Heart left ventricle (tissue), 16 donors: ENCODE measurements at regions not wholly inside any gene's neighbourhood (a gene's known extent, or its start where the extent isn't known, plus 50 kb on each side); places are given as distances from the start of the nearest gene placed in this dataset.
A peak's percentile ranks its signal among the peaks of the same experiment; 100 is the strongest.

ENCODE experiments used
- ATAC-seq, 4 donors: fragments of 200-7000 bp; cut with Tn5 transposase; one replicate each; pipeline ENCODE4 v1.9.1; 2020 to 2022; ENCODE audit warnings: moderate library complexity in 4 of 4, mild to moderate bottlenecking in 3 of 4, moderate number of reproducible peaks in 1 of 4
- DNase-seq, 5 donors: peaks; one replicate each; pipeline ENCODE4 v3.0.0-alpha.2; 2020
- H3K27ac ChIP-seq, 12 donors: fragments of 200-600 bp; sonication (generic) in 4 of 12; one replicate each; pipeline versions ENCODE4 v1.5.0 to v1.8.0; 2016 to 2022; ENCODE audit warnings: mild to moderate bottlenecking in 2 of 12
- H3K27me3 ChIP-seq, 9 donors: fragments of 200-600 bp; sonication (generic) in 2 of 9; one replicate each; pipeline versions ENCODE4 v1.5.1 to v1.8.0; 2016 to 2022; ENCODE audit warnings: mild to moderate bottlenecking in 3 of 9
- H3K36me3 ChIP-seq, 9 donors: fragments of 200-600 bp; sonication (generic) in 2 of 9; one replicate each; pipeline versions ENCODE4 v1.5.0 to v1.8.0; 2018 to 2022; ENCODE audit warnings: mild to moderate bottlenecking in 2 of 9
- H3K4me1 ChIP-seq, 12 donors: fragments of 200-600 bp; sonication (generic) in 4 of 12; one replicate each; pipeline versions ENCODE4 v1.5.0 to v1.8.0; 2016 to 2022; ENCODE audit warnings: mild to moderate bottlenecking in 3 of 12
- H3K4me3 ChIP-seq, 12 donors: fragments of 200-600 bp; sonication (generic) in 4 of 12; one replicate each; pipeline versions ENCODE4 v1.5.0 to v1.8.0; 2017 to 2022; ENCODE audit warnings: mild to moderate bottlenecking in 9 of 12, moderate library complexity in 4 of 12
- H3K9me3 ChIP-seq, 12 donors: fragments of 200-600 bp; sonication (generic) in 4 of 12; one replicate each; pipeline versions ENCODE4 v1.5.0 to v1.8.0; 2016 to 2022; ENCODE audit warnings: mild to moderate bottlenecking in 1 of 12
- CTCF ChIP-seq, 12 donors: fragments of 200-600 bp; sonication (generic) in 4 of 12; IDR thresholded peaks; one replicate each; pipeline versions ENCODE4 v1.5.0 to v1.8.0; 2018 to 2022; ENCODE audit warnings: antibody characterized with exemption in 12 of 12, mild to moderate bottlenecking in 5 of 12
- POLR2A ChIP-seq, 2 donors: fragments of 450-650 bp; IDR thresholded peaks; one replicate each; pipeline ENCODE4 v1.6.1; 2017; ENCODE audit warnings: antibody characterized with exemption in 2 of 2, mild to moderate bottlenecking in 2 of 2, moderate library complexity in 2 of 2
- WGBS, 4 donors: extraction: QIAGEN DNeasy Blood & Tissue Kit in 2 of 4; methylation state at CpG; one replicate each; pipeline versions ENCODE4 v1.1.5 to v1.1.7; 2013 to 2018; 5-methylcytosine and 5-hydroxymethylcytosine counted together
- intact Hi-C, 10 donors: fragments of 100-400 bp; cut with DNase I; formaldehyde crosslinking; loops; one replicate each; pipeline versions ENCODE4 v1.11.1 to v1.14.2; 2022
- donor health status: ischemic (EF 13 %, LVEDD 7.1; RV severe dilation, severe dysfunction).
- donor health status: healthy with polysubstance abuse.
- donor health status: DM: no; HTN: yes; CAD: no.
- donor health status: DM: no; HTN: no; CAD: no.
- donor health status: ischemic (EF 25% LVEDD 6.9; RV normal size, moderate dysfunction).
- donor health status: ischemic (EF 25% LVEDD 5.7; RV mildly dilated, moderate dysfunction).
- donor health status: healthy.
- donor health status: DM: yes; HTN: yes; CAD: no.
- donor health status: ischemic (EF 35%, LVEDD 5.7; RV mildly dilated, moderate dysfunction).
- donor health status: nonischemic (EF 11% LVEDD 7.7; RV severe dilation, severe dysfunction).
- donor health status: DM: yes; HTN: yes; CAD: no.
- donor health status: PGD.
- donor health status: ischemic (EF 29% LVEDD 5.4; RV normal size, mild dysfunction).
- donor health status: nonischemic (EF 23%, LVEDD 6.1; RV moderate dilation, normal function).

- peak overlapping the region in 1 of 12 donors; percentile 19 for H3K27ac ChIP-seq
- H3K36me3 ChIP-seq: no peaks in the 10 kb centered on the region
- no peak overlapping the region for H3K4me3 ChIP-seq
- H3K4me1 ChIP-seq: peaks cover 0 to 8% (median 0%) of the 10 kb centered on the region in 12 donors
- peak; percentile 74 to 83 (median 80) for DNase-seq
- ATAC-seq: peak in 3 of 4 donors; percentile 77 to 85 (median 84)
- no peaks in the 10 kb centered on the region for H3K9me3 ChIP-seq
- 39 to 43% (median 41%) methylated on average over 4 of the region's 4 CpGs for WGBS, 4 donors
- peaks cover 0 to 7% (median 0%) of the 10 kb centered on the region in 9 donors for H3K27me3 ChIP-seq
- intact Hi-C loops: loop anchor here (1.0 to 10.0 kb wide), 17 partner anchors 113 to 783 kb away; no protein-coding TSS in a partner anchor
- TF ChIP-seq CTCF (IDR thresholded peaks at IDR 0.05): peak; percentile 50 to 91 (median 80)
- no peak for TF ChIP-seq POLR2A (IDR thresholded peaks at IDR 0.05)
Measured at GRCh38 chr11:128172046-128172878, 415.1 kb downstream of the ETS1 start.

- H3K4me3 ChIP-seq: no peak overlapping the region
- intact Hi-C loops: loop anchor here in 9 of 10 donors (5.0 to 10.0 kb wide), 9 partner anchors 113 to 783 kb away; no protein-coding TSS in a partner anchor
- no peaks in the 10 kb centered on the region for H3K9me3 ChIP-seq
- H3K27me3 ChIP-seq: peaks cover 0 to 7% (median 0%) of the 10 kb centered on the region in 9 donors
- DNase-seq (no peak), ATAC-seq (no peak)
- no peak overlapping the region for H3K27ac ChIP-seq
- no peaks in the 10 kb centered on the region for H3K36me3 ChIP-seq
- 76 to 91% (median 86%) methylated on average over 4 of the region's 4 CpGs for WGBS, 4 donors
- TF ChIP-seq POLR2A (IDR thresholded peaks at IDR 0.05) (no peak), CTCF (IDR thresholded peaks at IDR 0.05) (no peak)
- H3K4me1 ChIP-seq: peaks cover 0 to 8% (median 0%) of the 10 kb centered on the region in 12 donors
Measured at GRCh38 chr11:128171506-128171905, 415.9 kb downstream of the ETS1 start.

GRCh38 chr11:128165572-128165971 lies 421.8 kb downstream of the ETS1 start:
- TF ChIP-seq CTCF (IDR thresholded peaks at IDR 0.05) (no peak), POLR2A (IDR thresholded peaks at IDR 0.05) (no peak)
- ATAC-seq (no peak), DNase-seq (no peak)
- WGBS, 4 donors: 75 to 82% (median 81%) methylated on average over 4 of the region's 4 CpGs
- no peak overlapping the region for H3K4me3 ChIP-seq
- no peaks in the 10 kb centered on the region for H3K9me3 ChIP-seq
- H3K27ac ChIP-seq: no peak overlapping the region
- peaks cover 0 to 6% (median 0%) of the 10 kb centered on the region in 12 donors for H3K4me1 ChIP-seq
- no peaks in the 10 kb centered on the region for H3K36me3 ChIP-seq
- intact Hi-C loops: loop anchor here in 1 of 10 donors (10.0 kb wide), 1 partner anchor 789 kb away; no protein-coding TSS in a partner anchor
- peaks cover 0 to 7% (median 0%) of the 10 kb centered on the region in 9 donors for H3K27me3 ChIP-seq

GRCh38 chr11:128164080-128164741 lies 423.1 kb downstream of the ETS1 start:
- no peak for DNase-seq
- H3K4me1 ChIP-seq: peaks cover 0 to 6% (median 0%) of the 10 kb centered on the region in 12 donors
- no peak for ATAC-seq
- intact Hi-C loops: loop anchor here in 1 of 10 donors (10.0 kb wide), 1 partner anchor 791 kb away; no protein-coding TSS in a partner anchor
- WGBS, 4 donors: 75 to 79% (median 78%) methylated on average over 6 of the region's 6 CpGs
- H3K27ac ChIP-seq: no peak overlapping the region
- H3K36me3 ChIP-seq: no peaks in the 10 kb centered on the region
- peaks cover 0 to 6% (median 0%) of the 10 kb centered on the region in 9 donors for H3K27me3 ChIP-seq
- H3K4me3 ChIP-seq: no peak overlapping the region
- TF ChIP-seq POLR2A (IDR thresholded peaks at IDR 0.05) (no peak), CTCF (IDR thresholded peaks at IDR 0.05) (no peak)
- H3K9me3 ChIP-seq: no peaks in the 10 kb centered on the region
